Kidney (tissue), 13 donors: ENCODE measurements at regions not wholly inside any gene's neighbourhood (a gene's known extent, or its start where the extent isn't known, plus 50 kb on each side); places are given as distances from the start of the nearest gene placed in this dataset.
A peak's percentile ranks its signal among the peaks of the same experiment; 100 is the strongest.
"Not testable (repeated sequence)": the region's sequence is repeated elsewhere in the genome, so short reads cannot be mapped to it uniquely, and the experiment has no call there.

Source experiments
- DNase-seq, 5 donors: peaks; one replicate each; pipeline ENCODE4 v3.0.0-alpha.2; 2013 to 2020
- FAIRE-seq: peaks from 2 replicates; lab custom pipeline; 2012; peaks lifted over from hg19 to GRCh38; lab: Jason Lieb, UNC
- H3K27ac ChIP-seq, 2 donors: one replicate each; pipeline ENCODE4 v1.7.0; 2013; ENCODE audit warnings: low read depth in 2 of 2, low read length in 2 of 2, inconsistent platforms in 1 of 2
- H3K27me3 ChIP-seq: one replicate; pipeline ENCODE4 v1.7.1; 2013; ENCODE audit warnings: low read length, inconsistent platforms; ENCODE audit not compliant: control insufficient read depth, insufficient read depth
- H3K36me3 ChIP-seq, 3 donors: one replicate each; pipeline versions ENCODE4 v1.7.0 to v1.7.1; 2013; ENCODE audit warnings: low read length in 3 of 3, control low read depth in 1 of 3, inconsistent platforms in 1 of 3; ENCODE audit not compliant: insufficient read depth in 3 of 3, control insufficient read depth in 2 of 3
- H3K4me1 ChIP-seq, 3 donors: one replicate each; pipeline versions ENCODE4 v1.7.0 to v1.7.1; 2013; ENCODE audit warnings: low read length in 3 of 3, inconsistent platforms in 1 of 3, low read depth in 1 of 3; ENCODE audit not compliant: control insufficient read depth in 2 of 3, insufficient read depth in 2 of 3
- H3K4me3 ChIP-seq, 3 donors: one replicate each; pipeline versions ENCODE4 v1.7.0 to v1.8.1; 2013; ENCODE audit warnings: low read length in 3 of 3, control low read depth in 1 of 3, inconsistent platforms in 1 of 3
- H3K9ac ChIP-seq, 3 donors: one replicate each; pipeline versions ENCODE4 v1.7.0 to v1.7.1; 2013; ENCODE audit warnings: low read length in 3 of 3, control low read depth in 1 of 3, inconsistent platforms in 1 of 3
- H3K9me3 ChIP-seq, 3 donors: one replicate each; pipeline versions ENCODE4 v1.7.0 to v1.7.1; 2013; ENCODE audit warnings: low read length in 3 of 3, control low read depth in 1 of 3, inconsistent platforms in 1 of 3; ENCODE audit not compliant: control insufficient read depth in 2 of 3, insufficient read depth in 1 of 3
- intact Hi-C: fragments of 100-400 bp; cut with DNase I; formaldehyde crosslinking; loops from one replicate; pipeline ENCODE4 v1.11.1; 2022
- TF ChIP-seq, protein P1 (sequence below): IDR thresholded peaks from 3 replicates; pipeline ENCODE4 v1.5.1; 2012; ENCODE audit warnings: mild to moderate bottlenecking, moderate library complexity, borderline replicate concordance; ENCODE audit not compliant: insufficient read depth; ENCODE audit errors: extremely low read depth
- donor health status: control.
- donor health status: control.
- donor health status: control.
- donor health status: control.
- donor health status: control.
- donor health status: DM: yes; HTN: yes; CAD: no.
- donor health status: Normal renal cell carcinoma (clear cell type).

- peak overlapping the region in 1 of 3 donors; percentile 16 for H3K9ac ChIP-seq
- DNase-seq: peak in 2 of 5 donors; percentile 26 to 45
- peak overlapping the region in 2 of 3 donors; percentile 51 to 63 for H3K4me3 ChIP-seq
- no peaks in the 10 kb centered on the region for H3K4me1 ChIP-seq
- H3K9me3 ChIP-seq: no peaks in the 10 kb centered on the region
- no peak overlapping the region for H3K27ac ChIP-seq
- no peaks in the 10 kb centered on the region for H3K36me3 ChIP-seq
- no peaks in the 10 kb centered on the region for H3K27me3 ChIP-seq
- intact Hi-C loops: no loop called here
- FAIRE-seq: no peak
- TF ChIP-seq, protein P1, sequence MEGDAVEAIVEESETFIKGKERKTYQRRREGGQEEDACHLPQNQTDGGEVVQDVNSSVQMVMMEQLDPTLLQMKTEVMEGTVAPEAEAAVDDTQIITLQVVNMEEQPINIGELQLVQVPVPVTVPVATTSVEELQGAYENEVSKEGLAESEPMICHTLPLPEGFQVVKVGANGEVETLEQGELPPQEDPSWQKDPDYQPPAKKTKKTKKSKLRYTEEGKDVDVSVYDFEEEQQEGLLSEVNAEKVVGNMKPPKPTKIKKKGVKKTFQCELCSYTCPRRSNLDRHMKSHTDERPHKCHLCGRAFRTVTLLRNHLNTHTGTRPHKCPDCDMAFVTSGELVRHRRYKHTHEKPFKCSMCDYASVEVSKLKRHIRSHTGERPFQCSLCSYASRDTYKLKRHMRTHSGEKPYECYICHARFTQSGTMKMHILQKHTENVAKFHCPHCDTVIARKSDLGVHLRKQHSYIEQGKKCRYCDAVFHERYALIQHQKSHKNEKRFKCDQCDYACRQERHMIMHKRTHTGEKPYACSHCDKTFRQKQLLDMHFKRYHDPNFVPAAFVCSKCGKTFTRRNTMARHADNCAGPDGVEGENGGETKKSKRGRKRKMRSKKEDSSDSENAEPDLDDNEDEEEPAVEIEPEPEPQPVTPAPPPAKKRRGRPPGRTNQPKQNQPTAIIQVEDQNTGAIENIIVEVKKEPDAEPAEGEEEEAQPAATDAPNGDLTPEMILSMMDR: no peak
Observed at GRCh38 chr2:155546721-155547555, 785.6 kb downstream of the NR4A2 start.

DNA sequence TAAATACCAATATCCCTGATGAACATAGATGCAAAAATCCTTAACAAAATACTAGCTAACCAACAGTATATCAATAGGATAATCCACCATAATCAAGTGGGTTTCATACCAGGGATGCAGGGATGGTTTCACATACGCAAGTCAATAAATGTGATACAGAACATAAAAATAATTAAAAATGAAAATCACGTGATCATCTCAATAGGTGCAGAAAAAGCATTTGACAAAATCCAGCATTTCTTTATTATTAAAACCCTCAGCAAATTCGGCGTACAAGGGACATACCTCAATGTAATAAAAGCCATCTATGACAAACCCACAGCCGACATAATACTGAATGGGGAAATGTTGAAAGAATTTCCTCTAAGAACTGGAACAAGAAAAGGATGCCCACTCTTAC is 793.5 kb downstream of the NR4A2 start:
- DNase-seq, H3K4me3 ChIP-seq, H3K36me3 ChIP-seq, H3K27ac ChIP-seq, H3K27me3 ChIP-seq, FAIRE-seq, H3K9ac ChIP-seq, H3K9me3 ChIP-seq, H3K4me1 ChIP-seq, intact Hi-C loops: not testable (repeated sequence)

GRCh38 chr2:155528034-155528433 is 804.5 kb downstream of the NR4A2 start:
- DNase-seq (no peak), FAIRE-seq (peak; percentile 51)
- Histone ChIP-seq H3K27me3 (no peaks in the 10 kb centered on the region), H3K27ac (no peak overlapping the region), H3K9me3 (no peaks in the 10 kb centered on the region), H3K4me3 (no peak overlapping the region), H3K4me1 (no peaks in the 10 kb centered on the region), H3K36me3 (no peaks in the 10 kb centered on the region), H3K9ac (no peak overlapping the region)
- TF ChIP-seq, protein P1: no peak
- intact Hi-C loops: no loop called here

DNA sequence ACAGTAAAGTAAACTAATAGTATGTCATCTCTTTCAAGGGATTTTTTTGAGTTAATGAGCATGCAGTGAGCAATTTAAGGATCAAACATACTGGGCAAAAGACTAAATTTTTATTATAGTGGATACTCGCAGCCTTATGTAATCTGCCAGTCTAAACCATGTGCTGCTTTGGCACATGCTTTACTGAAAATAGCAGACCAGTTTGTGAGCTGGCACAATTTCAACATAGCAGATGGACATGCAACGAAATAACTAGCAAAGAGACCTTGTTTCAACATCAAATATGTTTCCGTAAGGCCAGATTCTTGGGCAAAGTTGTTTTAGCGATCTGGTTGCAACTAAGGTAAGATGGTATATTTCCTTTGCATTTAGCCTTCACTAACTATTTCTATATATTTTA is 807.3 kb downstream of the NR4A2 start:
- no peak overlapping the region for H3K27ac ChIP-seq
- no peak overlapping the region for H3K4me3 ChIP-seq
- no peaks in the 10 kb centered on the region for H3K9me3 ChIP-seq
- no peak overlapping the region for H3K9ac ChIP-seq
- no peaks in the 10 kb centered on the region for H3K4me1 ChIP-seq
- no peaks in the 10 kb centered on the region for H3K36me3 ChIP-seq
- intact Hi-C loops: no loop called here
- FAIRE-seq: no peak
- no peaks in the 10 kb centered on the region for H3K27me3 ChIP-seq
- TF ChIP-seq, protein P1: no peak
- DNase-seq: no peak
